Testis (tissue), 2 donors: ENCODE measurements at regions not wholly inside any gene's neighbourhood (a gene's known extent, or its start where the extent isn't known, plus 50 kb on each side); places are given as distances from the start of the nearest gene placed in this dataset.

ENCODE experiments used
- DNase-seq: peaks from one replicate; pipeline ENCODE4 v3.0.0-alpha.2; 2019
- H3K27ac ChIP-seq, 2 donors: fragments of 200-600 bp; sonication (generic); one replicate each; pipeline ENCODE4 v1.5.1; 2019
- H3K27me3 ChIP-seq: fragments of 200-600 bp; sonication (generic); one replicate; pipeline ENCODE4 v1.5.1; 2019
- H3K36me3 ChIP-seq: fragments of 200-600 bp; sonication (generic); one replicate; pipeline ENCODE4 v1.5.1; 2017; ENCODE audit warnings: low read depth; ENCODE audit errors: missing control alignments
- H3K4me1 ChIP-seq: fragments of 200-600 bp; sonication (generic); one replicate; pipeline ENCODE4 v1.5.1; 2019
- H3K4me3 ChIP-seq, 2 donors: fragments of 200-600 bp; sonication (generic); one replicate each; pipeline ENCODE4 v1.5.1; 2017 to 2019
- H3K9me3 ChIP-seq: fragments of 200-600 bp; sonication (generic); one replicate; pipeline ENCODE4 v1.5.1; 2017
- POLR2A ChIP-seq: fragments of 450-650 bp; IDR thresholded peaks from one replicate; pipeline ENCODE4 v1.6.1; 2017; ENCODE audit warnings: antibody characterized with exemption, mild to moderate bottlenecking, moderate library complexity
- WGBS, 2 donors: methylation state at CpG; one replicate each; pipeline ENCODE4 v1.1.5; 2018; 5-methylcytosine and 5-hydroxymethylcytosine counted together
- intact Hi-C: fragments of 100-400 bp; cut with DNase I; formaldehyde crosslinking; loops from one replicate; pipeline ENCODE4 v1.15.1; 2023; ENCODE audit warnings: low total_unique reads
- TF ChIP-seq, protein P1 (sequence below), 3 experiments: fragments of 450-650 bp in 2 of 3; fragments of 200-600 bp in 1 of 3; sonication (generic) in 1 of 3; IDR thresholded peaks; one replicate each; pipeline ENCODE4 v1.5.1; 2016 to 2019; ENCODE audit warnings: antibody characterized with exemption in 3 of 3, mild to moderate bottlenecking in 2 of 3, moderate library complexity in 1 of 3

DNA sequence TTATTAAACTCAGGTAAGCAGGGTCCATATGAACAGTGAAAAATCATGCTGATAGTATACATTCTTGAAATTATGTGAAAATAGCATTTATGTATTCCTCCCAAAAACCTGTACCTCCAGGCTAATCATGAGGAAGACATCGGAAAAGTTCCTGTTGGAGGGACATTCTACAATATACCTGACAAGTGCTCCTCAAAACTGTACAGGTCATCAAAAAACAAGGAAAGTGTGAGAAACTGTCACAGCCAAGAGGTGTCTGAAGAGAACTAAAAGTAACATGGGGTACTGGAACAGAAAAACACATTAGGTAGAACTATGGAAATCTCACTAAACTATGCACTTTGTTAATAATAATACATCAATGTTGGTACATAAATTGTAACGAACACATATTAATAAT lies 326.7 kb downstream of the CRPPA start:
- TF ChIP-seq POLR2A = no peak
- TF ChIP-seq, protein P1, sequence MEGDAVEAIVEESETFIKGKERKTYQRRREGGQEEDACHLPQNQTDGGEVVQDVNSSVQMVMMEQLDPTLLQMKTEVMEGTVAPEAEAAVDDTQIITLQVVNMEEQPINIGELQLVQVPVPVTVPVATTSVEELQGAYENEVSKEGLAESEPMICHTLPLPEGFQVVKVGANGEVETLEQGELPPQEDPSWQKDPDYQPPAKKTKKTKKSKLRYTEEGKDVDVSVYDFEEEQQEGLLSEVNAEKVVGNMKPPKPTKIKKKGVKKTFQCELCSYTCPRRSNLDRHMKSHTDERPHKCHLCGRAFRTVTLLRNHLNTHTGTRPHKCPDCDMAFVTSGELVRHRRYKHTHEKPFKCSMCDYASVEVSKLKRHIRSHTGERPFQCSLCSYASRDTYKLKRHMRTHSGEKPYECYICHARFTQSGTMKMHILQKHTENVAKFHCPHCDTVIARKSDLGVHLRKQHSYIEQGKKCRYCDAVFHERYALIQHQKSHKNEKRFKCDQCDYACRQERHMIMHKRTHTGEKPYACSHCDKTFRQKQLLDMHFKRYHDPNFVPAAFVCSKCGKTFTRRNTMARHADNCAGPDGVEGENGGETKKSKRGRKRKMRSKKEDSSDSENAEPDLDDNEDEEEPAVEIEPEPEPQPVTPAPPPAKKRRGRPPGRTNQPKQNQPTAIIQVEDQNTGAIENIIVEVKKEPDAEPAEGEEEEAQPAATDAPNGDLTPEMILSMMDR (IDR thresholded peaks at IDR 0.05) = no peak

DNA sequence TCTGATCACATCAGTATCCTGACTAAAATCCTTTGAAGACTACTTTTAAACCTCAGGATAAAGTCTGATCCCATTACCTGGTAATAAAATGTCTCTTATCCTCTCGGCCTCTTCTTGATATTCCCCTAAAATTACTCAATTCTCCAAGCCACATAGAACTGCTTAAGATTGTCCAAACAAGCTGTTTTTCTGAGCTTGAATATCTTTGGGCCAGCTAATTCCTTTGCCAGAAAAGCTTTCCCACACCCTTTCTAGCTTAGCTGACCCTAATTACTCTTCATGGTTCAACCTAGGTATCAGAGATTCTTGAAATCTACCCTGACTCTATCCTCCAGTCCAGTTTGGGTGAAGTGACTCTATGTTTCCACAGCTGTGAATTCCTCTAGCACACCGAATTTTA lies 328.6 kb downstream of the CRPPA start:
- Histone ChIP-seq H3K9me3 (no peaks in the 10 kb centered on the region), H3K4me3 (no peak overlapping the region), H3K27me3 (no peaks in the 10 kb centered on the region), H3K27ac (no peak overlapping the region), H3K36me3 (no peaks in the 10 kb centered on the region), H3K4me1 (no peaks in the 10 kb centered on the region)
- WGBS, 2 donors = 89 to 91% methylated on average over 2 of the region's 2 CpGs
- intact Hi-C loops = no loop called here
- DNase-seq = no peak
- TF ChIP-seq POLR2A = no peak
- TF ChIP-seq, protein P1 (IDR thresholded peaks at IDR 0.05) = no peak

More for the DNA sequence above, 326.7 kb downstream of the CRPPA start:
- WGBS, 2 donors = 95 to 98% methylated on average over 2 of the region's 2 CpGs
- H3K4me1 ChIP-seq = no peaks in the 10 kb centered on the region
- no peak for DNase-seq
- H3K9me3 ChIP-seq = no peaks in the 10 kb centered on the region
- no peaks in the 10 kb centered on the region for H3K27me3 ChIP-seq
- H3K36me3 ChIP-seq = no peaks in the 10 kb centered on the region
- H3K4me3 ChIP-seq = no peak overlapping the region
- no peak overlapping the region for H3K27ac ChIP-seq
- intact Hi-C loops = no loop called here

- DNase-seq = no peak
- Histone ChIP-seq H3K4me3 (no peak overlapping the region), H3K27me3 (no peaks in the 10 kb centered on the region), H3K36me3 (no peaks in the 10 kb centered on the region), H3K9me3 (no peaks in the 10 kb centered on the region), H3K4me1 (no peaks in the 10 kb centered on the region), H3K27ac (no peak overlapping the region)
- TF ChIP-seq, protein P1 (IDR thresholded peaks at IDR 0.05) = no peak
- TF ChIP-seq POLR2A = no peak
- WGBS, 2 donors = 72 to 80% methylated on average over 5 of the region's 5 CpGs
- intact Hi-C loops = no loop called here
These were observed 329.5 kb downstream of the CRPPA start for GRCh38 chr7:16091701-16092310.

GRCh38 chr7:16089801-16090200 lies 331.5 kb downstream of the CRPPA start:
- no peaks in the 10 kb centered on the region for H3K36me3 ChIP-seq

More at GRCh38 chr7:16089801-16090200, 331.5 kb downstream of the CRPPA start:
- Histone ChIP-seq H3K4me1 (no peaks in the 10 kb centered on the region), H3K4me3 (no peak overlapping the region), H3K27me3 (no peaks in the 10 kb centered on the region), H3K9me3 (no peaks in the 10 kb centered on the region), H3K27ac (no peak overlapping the region)
- intact Hi-C loops = no loop called here
- DNase-seq = no peak
- TF ChIP-seq POLR2A = no peak
- TF ChIP-seq, protein P1 (IDR thresholded peaks at IDR 0.05) = no peak
- 93 to 95% methylated on average over 3 of the region's 3 CpGs for WGBS, 2 donors
